IPS DF 4.7 (cell line): ENCODE measurements at regions not wholly inside any gene's neighbourhood (a gene's known extent, or its start where the extent isn't known, plus 50 kb on each side); places are given as distances from the start of the nearest gene placed in this dataset.
"Not testable (repeated sequence)": the region's sequence is repeated elsewhere in the genome, so short reads cannot be mapped to it uniquely, and the experiment has no call there.

Experiments
- DNase-seq: peaks from one replicate; pipeline ENCODE4 v3.0.0-alpha.2; 2013; ENCODE audit warnings: low spot score; ENCODE audit errors: extremely low read depth

DNA sequence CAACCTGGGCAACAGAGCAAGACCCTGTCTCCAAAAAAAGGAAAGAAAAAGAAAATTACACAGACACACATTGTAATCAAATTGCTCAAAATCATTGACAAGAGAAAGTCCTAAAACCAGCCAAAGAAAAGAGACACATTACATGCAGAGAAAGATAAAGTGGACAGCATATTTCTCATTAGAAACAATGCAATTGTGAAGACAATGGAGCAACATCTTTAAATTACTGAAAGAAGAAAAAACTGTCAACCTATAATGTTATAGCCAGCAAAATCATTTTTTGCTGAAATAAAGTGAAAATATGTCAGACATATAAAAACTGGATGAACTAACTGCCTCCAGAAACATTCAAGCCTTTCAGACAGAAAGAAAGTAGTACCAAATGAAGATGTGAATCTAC is 120.6 kb downstream of the TMEM167A start:
- DNase-seq = no peak

- no peak for DNase-seq
These were observed 124.9 kb downstream of the TMEM167A start for GRCh38 chr5:82952326-82952725.

DNA sequence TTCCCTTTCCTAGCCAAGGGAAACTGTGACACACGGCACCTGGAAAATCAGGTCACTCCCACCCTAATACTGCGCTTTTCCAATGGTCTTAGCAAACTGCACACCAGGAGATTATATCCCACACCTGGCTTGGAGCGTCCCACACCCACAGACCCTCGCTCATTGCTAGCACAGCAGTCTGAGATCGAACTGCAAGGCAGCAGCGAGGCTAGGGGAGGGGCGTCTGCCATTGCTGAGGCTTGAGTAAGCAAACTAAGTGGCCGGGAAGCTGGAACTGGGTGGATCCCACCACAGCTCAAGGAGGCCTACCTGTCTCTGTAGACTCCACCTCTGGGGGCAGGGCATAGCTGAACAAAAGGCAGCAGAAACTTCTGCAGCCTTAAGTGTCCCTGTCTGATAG is 132.9 kb downstream of the TMEM167A start:
- DNase-seq = not testable (repeated sequence)

DNA sequence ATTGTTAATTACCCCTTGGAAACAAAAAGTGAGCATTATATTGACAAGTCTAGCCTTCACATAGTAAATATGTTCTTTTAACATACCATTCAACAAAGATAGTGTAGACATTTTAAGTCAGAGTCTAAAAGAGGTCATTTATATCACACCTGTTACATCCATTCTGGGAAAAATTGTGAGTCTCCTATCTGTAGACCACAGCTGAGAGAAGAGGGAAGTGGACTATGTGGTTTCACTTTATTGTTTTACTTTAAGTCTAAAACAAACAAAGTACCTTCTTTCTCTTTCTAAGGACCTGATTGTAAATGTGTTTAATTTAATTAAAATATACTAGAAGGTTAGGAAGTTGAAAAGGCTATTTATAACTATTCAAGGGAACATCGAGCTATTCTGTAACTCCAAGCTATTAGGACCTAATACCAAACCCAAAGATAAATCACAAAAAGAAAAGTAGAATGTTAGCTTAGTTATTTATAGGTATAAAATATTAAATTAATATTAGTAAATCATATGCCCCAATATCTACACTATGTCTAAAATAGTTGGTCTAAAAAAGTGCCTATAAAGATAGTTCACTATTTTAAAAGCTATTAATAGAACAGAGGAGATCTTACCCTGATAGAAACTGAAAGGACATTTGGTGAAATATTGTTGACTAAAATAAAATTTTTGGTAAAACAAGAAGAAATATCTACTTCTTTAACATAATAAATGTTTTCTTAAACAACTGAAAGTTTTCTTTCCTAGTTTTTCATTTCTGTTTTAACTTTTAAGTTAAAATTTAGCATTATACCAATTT is 134.9 kb downstream of the TMEM167A start:
- DNase-seq = no peak

GRCh38 chr5:82938901-82939725 is 138.1 kb downstream of the TMEM167A start:
- DNase-seq = no peak

- not testable (repeated sequence) for DNase-seq
These were observed 144.5 kb downstream of the TMEM167A start for GRCh38 chr5:82932473-82933220.

GRCh38 chr5:82931110-82931509 is 146.1 kb downstream of the TMEM167A start:
- DNase-seq = no peak

- no peak for DNase-seq
These were observed 152.2 kb downstream of the TMEM167A start for GRCh38 chr5:82925061-82925411.

- no peak for DNase-seq
These were observed 152.8 kb downstream of the TMEM167A start for GRCh38 chr5:82924226-82925060.

DNA sequence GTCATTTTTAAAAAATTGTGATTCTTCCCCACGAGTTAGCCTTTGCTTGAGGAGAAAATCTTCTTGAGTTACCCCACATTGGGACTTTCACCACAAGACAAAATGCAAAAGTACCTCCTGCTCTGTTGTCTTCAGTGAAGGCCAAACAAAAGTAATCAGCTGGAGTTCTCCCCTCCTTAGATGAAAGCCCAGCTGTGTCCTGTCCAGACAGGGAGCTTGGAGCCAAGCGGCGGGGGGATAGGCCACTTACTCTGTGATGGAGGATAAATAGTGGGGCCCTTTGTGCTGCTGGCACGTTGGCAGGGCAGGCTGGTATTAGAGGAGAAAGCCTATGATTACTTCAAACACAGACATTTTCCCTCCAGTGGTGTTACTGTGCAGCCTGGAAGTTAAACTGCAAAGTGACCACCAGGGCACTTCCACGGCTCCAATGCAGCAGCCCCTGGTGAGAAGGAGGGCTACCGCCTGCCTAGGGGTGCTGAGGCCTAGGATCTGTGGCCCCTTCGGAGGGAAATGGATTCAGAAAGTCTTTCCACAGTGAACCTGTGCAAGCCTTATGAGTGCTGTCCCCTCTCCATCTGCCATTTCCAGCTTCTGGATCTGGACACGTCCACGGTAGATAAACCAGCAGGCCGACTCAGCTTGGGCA is 155.0 kb downstream of the TMEM167A start:
- no peak for DNase-seq

DNA sequence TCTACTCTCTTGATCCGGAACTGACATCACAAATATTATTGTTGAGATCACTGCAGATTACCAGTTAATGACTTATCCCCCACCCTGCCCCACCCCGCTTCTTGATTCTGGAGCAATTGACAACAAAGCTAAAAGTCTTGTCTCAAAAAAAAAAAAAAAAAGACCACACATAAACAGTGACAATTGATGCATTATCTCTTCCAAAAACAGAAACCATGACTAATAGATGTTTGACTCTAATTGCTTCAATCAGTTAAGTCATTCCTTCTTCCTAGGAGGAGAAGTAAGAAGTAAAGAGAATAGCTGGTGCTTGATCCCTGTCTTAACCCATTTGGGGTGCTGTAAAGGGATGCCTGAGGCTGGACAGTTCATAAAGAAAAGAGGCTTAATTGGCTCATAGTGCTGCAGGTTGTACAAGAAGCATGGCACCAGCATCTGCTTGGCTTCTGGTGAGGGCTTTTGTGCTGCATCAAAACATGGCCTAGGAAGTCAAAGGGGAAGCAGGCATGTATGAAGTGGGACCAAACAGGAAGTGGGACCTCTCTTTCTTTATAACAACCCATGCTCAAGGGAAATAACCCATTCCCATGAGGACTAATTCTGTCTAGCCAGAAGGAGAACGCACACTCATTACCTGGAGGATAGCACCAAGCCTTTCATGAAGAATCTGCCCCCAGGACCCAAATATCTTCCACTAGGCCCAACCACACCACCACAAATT is 158.7 kb downstream of the TMEM167A start:
- no peak for DNase-seq

GRCh38 chr5:82917584-82917983 is 159.6 kb downstream of the TMEM167A start:
- DNase-seq = no peak

DNA sequence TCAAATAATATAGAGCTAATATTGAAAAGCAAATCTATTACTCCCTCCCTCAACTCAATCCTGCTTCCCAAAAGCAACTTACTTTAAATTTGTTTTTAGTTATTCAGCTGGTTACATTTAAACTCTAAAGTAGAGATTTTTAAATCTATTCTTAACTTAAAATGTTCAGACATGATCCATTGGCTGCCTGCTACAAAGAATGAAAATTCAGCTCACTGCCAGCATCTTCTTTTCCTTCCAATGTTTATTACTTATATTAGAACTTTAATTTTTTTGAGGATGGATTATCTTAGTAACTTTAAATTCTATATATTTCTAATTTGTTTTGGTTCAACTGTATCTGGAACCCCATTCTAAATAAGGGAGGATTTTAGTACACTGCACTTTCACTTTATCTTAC is 163.2 kb downstream of the TMEM167A start:
- DNase-seq = no peak

- DNase-seq = no peak
These were observed 164.7 kb downstream of the TMEM167A start for GRCh38 chr5:82912462-82912861.

DNA sequence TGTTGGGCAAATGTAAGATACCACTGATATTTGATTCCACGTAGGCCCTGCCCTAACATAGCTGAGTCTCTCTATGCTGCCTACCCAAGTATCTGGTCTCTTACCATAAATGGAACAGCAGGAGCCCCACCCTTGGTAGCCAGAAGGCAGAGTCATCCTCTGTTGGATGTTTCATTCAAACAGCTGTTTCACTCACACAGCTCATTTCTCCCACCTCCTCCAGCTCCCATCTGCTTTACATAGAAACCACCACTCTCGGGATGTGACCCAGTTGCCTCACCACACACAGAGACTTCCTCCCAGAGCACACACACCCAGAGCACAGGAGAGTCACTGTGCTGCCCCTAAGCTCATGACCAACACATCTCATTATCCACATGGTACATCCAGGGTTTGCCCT is 165.3 kb downstream of the TMEM167A start:
- DNase-seq = no peak

GRCh38 chr5:82910905-82911304 is 166.3 kb downstream of the TMEM167A start:
- no peak for DNase-seq

- no peak for DNase-seq
These were observed 166.7 kb downstream of the TMEM167A start for GRCh38 chr5:82910491-82910890.

DNA sequence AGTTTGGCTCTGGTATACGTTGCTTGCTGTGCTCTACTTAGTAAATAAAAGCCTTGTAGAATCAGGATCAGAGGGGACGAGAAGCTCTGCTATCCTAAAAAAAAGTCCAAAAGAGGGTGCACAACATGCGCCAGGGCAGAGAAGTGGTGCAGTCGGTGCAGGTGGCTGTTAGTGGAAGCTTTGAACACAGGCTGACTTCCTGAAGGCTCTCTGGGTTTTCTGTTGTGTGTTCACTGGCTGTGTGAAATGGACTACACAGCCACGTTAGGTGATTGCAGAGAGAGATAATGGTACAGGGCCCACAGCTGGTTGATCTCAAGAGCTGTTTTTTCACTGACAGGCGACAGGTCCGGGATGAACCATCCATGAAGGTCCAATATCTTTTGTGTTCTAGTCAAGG is 167.4 kb downstream of the TMEM167A start:
- no peak for DNase-seq

DNA sequence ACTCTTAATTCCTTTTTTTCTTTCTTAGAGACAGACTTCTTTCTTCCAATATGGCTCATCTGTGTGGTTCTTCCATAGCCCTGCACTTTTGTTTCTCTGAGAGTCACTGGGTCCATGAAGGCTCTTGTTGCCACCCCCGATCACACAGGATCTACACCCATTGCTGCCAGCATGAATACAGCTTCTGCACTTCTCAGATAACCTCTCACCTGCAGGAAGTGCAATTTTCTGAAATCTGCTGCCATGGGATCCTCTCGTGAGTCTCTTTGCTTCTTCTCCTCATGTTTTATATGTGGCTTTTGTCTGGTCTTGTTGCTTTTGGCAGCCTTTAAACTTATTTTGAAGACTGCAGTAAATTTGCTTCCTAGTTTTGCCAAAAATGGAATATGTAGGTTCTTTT is 171.2 kb downstream of the TMEM167A start:
- no peak for DNase-seq
